HPDE6-E6E7 (cell line): ENCODE measurements at regions not wholly inside any gene's neighbourhood (a gene's known extent, or its start where the extent isn't known, plus 50 kb on each side); places are given as distances from the start of the nearest gene placed in this dataset.

Source experiments
- DNase-seq: peaks from one replicate; pipeline ENCODE4 v3.0.0; 2011; ENCODE audit warnings: missing footprints; ENCODE audit errors: extremely low spot score

DNA sequence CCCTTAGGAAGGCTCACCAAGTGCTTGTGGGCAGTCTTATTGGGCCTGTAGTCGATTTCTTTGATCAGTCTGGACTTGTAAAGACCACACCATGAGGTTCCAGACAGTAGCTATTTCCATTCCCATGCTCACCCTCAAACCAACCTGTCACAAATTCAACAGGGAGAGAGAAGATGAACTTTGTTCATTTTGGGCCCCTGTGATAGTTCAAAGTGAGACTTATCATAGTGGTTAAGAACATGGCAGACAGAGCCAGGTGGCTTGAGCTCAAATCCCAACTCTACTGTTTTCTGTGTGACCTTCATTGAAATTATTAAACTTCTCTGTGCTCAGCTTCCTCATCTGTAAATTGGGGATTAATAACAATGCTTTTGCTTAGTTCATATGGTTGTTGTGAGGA is 53.9 kb upstream of the CTLA4 start:
- DNase-seq: no peak

GRCh38 chr2:203814661-203815540 is 52.7 kb upstream of the CTLA4 start:
- peak; percentile 76 for DNase-seq

GRCh38 chr2:203815541-203815898 is 52.1 kb upstream of the CTLA4 start:
- no peak for DNase-seq

DNA sequence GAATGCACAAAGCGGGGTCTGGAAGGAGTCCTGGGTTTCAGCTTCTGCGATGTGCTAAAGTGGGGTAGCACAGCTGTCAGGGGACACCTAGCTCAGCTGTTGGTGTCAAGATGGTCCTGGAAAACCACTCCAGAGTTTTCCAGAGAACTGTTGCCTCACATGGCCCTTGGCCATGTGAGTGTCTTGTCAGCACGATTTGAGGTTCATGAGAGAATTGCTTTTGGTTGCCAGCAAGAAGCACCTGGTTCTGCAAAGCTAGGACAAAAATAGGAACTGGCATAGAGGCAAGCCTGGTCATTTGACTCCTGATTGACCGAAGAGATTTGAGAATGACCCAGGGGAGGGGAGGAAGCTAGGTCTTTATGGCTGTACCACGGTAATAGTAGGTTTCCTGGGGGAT is 50.4 kb upstream of the CTLA4 start:
- DNase-seq: no peak
